ENCODE measurements at regions not wholly inside any gene's neighbourhood (a gene's known extent, or its start where the extent isn't known, plus 50 kb on each side); places are given as distances from the start of the nearest gene placed in this dataset.

DNA sequence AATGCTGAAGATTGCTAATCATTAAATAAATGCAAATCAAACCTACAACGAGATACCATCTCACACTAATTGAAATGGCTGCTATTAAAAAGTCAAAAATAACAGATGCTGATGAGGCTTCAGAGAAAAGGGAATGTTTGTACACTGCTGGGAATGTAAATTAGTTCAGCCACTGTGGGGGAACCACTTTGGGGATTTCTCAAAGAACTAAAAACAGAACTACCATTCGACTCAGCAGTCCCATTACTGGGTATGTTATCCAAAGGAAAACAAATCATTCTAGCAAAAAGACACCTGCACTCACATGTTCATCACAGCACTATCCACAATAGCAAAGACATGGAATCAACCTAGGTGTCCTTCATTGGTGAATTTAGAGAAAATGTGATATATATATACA lies 379.0 kb upstream of the CNTNAP2 start:
- peaks cover 3% of the 10 kb centered on the region for H3K9me3 Mint-ChIP-seq (ENCODE audit: unreplicated experiment)
- H3K27ac Mint-ChIP-seq (ENCODE audit: unreplicated experiment): no peak overlapping the region
- TF ChIP-seq, protein P1, sequence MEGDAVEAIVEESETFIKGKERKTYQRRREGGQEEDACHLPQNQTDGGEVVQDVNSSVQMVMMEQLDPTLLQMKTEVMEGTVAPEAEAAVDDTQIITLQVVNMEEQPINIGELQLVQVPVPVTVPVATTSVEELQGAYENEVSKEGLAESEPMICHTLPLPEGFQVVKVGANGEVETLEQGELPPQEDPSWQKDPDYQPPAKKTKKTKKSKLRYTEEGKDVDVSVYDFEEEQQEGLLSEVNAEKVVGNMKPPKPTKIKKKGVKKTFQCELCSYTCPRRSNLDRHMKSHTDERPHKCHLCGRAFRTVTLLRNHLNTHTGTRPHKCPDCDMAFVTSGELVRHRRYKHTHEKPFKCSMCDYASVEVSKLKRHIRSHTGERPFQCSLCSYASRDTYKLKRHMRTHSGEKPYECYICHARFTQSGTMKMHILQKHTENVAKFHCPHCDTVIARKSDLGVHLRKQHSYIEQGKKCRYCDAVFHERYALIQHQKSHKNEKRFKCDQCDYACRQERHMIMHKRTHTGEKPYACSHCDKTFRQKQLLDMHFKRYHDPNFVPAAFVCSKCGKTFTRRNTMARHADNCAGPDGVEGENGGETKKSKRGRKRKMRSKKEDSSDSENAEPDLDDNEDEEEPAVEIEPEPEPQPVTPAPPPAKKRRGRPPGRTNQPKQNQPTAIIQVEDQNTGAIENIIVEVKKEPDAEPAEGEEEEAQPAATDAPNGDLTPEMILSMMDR (IDR thresholded peaks at IDR 0.05; ENCODE audit: unreplicated experiment): no peak
- H3K27me3 Mint-ChIP-seq (ENCODE audit: unreplicated experiment): no peaks in the 10 kb centered on the region
- H3K4me1 Mint-ChIP-seq (ENCODE audit: unreplicated experiment): no peaks in the 10 kb centered on the region
- H3K36me3 Mint-ChIP-seq (ENCODE audit: low read depth, unreplicated experiment): no peaks in the 10 kb centered on the region
- no peak for DNase-seq (ENCODE audit: low spot score)
- H3K4me3 Mint-ChIP-seq (ENCODE audit: unreplicated experiment): no peak overlapping the region

DNA sequence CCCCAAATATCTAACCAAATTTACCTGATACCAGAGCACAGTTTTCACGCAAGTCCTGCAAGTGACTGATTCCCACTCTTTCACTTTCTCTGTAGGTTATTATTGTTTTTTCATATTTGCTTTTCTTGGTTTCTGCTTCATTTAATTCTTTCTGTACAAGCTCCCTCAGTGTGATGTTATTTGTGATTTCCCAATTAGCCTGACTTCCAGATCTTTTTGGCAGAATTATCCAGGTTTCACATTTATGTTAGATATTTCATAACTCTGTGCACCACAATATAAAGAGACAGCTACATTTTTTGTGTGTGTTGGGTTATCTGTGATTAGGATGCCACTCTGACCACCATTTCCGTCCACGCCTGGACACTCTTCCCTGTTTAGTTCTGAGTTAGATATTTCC lies 381.5 kb upstream of the CNTNAP2 start:
- TF ChIP-seq, protein P1 (IDR thresholded peaks at IDR 0.05; ENCODE audit: unreplicated experiment): no peak
- H3K36me3 Mint-ChIP-seq (ENCODE audit: low read depth, unreplicated experiment): no peaks in the 10 kb centered on the region
- H3K4me3 Mint-ChIP-seq (ENCODE audit: unreplicated experiment): no peak overlapping the region
- DNase-seq (ENCODE audit: low spot score): no peak
- H3K4me1 Mint-ChIP-seq (ENCODE audit: unreplicated experiment): no peaks in the 10 kb centered on the region
- H3K27me3 Mint-ChIP-seq (ENCODE audit: unreplicated experiment): no peaks in the 10 kb centered on the region
- H3K27ac Mint-ChIP-seq (ENCODE audit: unreplicated experiment): no peak overlapping the region
- H3K9me3 Mint-ChIP-seq (ENCODE audit: unreplicated experiment): peaks cover 3% of the 10 kb centered on the region

DNA sequence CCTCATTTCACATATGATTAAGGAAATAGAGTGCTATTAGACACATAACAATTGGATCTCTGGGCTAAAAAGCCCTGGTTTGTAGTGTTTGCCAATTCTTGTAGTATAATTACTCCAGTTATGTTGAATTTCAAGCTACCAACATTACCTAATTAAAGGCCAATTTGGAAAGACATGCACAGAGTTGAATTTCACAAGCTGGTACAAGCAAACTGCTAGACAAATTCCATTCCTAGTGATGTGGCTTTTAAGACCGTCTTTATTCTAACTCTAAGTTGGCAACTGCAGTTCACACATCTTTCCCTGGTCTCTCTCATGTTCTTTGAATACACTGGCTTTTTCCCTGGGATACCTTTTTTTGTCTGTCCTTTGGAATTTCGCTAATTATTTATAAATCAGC lies 384.1 kb upstream of the CNTNAP2 start:
- no peak for DNase-seq (ENCODE audit: low spot score)

DNA sequence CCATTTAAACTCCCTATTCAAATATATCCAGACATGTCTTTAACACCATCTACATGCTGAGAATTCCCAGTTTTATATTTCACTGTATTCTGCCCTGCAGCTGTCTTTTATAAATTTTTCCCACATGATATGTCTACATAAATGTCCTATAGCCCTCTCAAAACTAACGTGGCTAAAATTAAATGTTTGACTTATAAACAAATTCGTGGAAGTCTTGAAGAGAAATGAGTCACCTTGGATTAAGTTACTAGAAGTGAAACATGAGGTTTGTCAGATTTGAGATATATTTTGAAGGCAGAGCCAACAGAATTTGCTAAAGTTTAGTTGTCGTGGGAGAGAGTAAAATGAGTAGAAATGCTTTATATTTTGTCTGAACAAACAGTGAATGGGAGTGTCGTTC lies 386.9 kb upstream of the CNTNAP2 start:
- Mint-ChIP-seq H3K4me1 (ENCODE audit: unreplicated experiment) (no peaks in the 10 kb centered on the region), H3K9me3 (ENCODE audit: unreplicated experiment) (peaks cover 16% of the 10 kb centered on the region)

More for the DNA sequence above, 384.1 kb upstream of the CNTNAP2 start:
- Mint-ChIP-seq H3K9me3 (ENCODE audit: unreplicated experiment) (peaks cover 10% of the 10 kb centered on the region), H3K4me3 (ENCODE audit: unreplicated experiment) (no peak overlapping the region), H3K36me3 (ENCODE audit: low read depth, unreplicated experiment) (no peaks in the 10 kb centered on the region), H3K27me3 (ENCODE audit: unreplicated experiment) (no peaks in the 10 kb centered on the region), H3K4me1 (ENCODE audit: unreplicated experiment) (no peaks in the 10 kb centered on the region), H3K27ac (ENCODE audit: unreplicated experiment) (no peak overlapping the region)
- TF ChIP-seq, protein P1 (IDR thresholded peaks at IDR 0.05; ENCODE audit: unreplicated experiment): no peak

DNA sequence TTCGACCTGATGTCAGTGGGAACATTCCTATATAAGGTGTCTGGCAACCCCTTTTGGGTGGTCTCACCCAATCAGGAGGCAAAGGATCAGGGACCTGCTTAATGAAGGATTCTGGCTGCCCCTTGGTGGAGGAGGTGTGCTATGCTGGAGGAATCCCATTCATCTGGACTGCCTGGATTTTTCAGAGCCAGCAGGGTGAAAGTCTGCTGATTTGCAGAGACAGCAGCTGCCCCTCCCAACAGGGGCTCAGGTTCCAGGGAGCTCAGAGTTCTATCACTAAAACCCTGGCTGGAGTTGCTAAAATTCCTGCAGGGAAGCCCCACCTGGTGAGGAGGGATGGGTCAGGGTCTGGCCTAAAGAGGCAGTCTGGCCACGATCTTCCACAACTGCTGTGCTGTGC lies 398.5 kb upstream of the CNTNAP2 start:
- H3K27me3 Mint-ChIP-seq (ENCODE audit: unreplicated experiment): peaks cover 3% of the 10 kb centered on the region
- H3K9me3 Mint-ChIP-seq (ENCODE audit: unreplicated experiment): peaks cover 8% of the 10 kb centered on the region
- H3K36me3 Mint-ChIP-seq (ENCODE audit: low read depth, unreplicated experiment): no peaks in the 10 kb centered on the region
- no peak overlapping the region for H3K4me3 Mint-ChIP-seq (ENCODE audit: unreplicated experiment)
- TF ChIP-seq, protein P1 (IDR thresholded peaks at IDR 0.05; ENCODE audit: unreplicated experiment): no peak
- no peaks in the 10 kb centered on the region for H3K4me1 Mint-ChIP-seq (ENCODE audit: unreplicated experiment)
- DNase-seq (ENCODE audit: low spot score): no peak
- H3K27ac Mint-ChIP-seq (ENCODE audit: unreplicated experiment): no peak overlapping the region

More for the DNA sequence above, 386.9 kb upstream of the CNTNAP2 start:
- Mint-ChIP-seq H3K27ac (ENCODE audit: unreplicated experiment) (no peak overlapping the region), H3K36me3 (ENCODE audit: low read depth, unreplicated experiment) (no peaks in the 10 kb centered on the region), H3K27me3 (ENCODE audit: unreplicated experiment) (no peaks in the 10 kb centered on the region), H3K4me3 (ENCODE audit: unreplicated experiment) (no peak overlapping the region)
- no peak for DNase-seq (ENCODE audit: low spot score)
- TF ChIP-seq, protein P1 (IDR thresholded peaks at IDR 0.05; ENCODE audit: unreplicated experiment): no peak
